Ovary (tissue), 7 donors: ENCODE measurements at regions not wholly inside any gene's neighbourhood (a gene's known extent, or its start where the extent isn't known, plus 50 kb on each side); places are given as distances from the start of the nearest gene placed in this dataset.

Source experiments
- DNase-seq, 5 donors: peaks; one replicate each; pipeline ENCODE4 v3.0.0-alpha.2; 2019 to 2020
- H3K27ac ChIP-seq, 2 donors: fragments of 200-600 bp; one replicate each; pipeline versions ENCODE4 v1.5.1 to v1.8.0; 2019 to 2022
- H3K27me3 ChIP-seq: fragments of 200-600 bp; one replicate; pipeline ENCODE4 v1.8.0; 2022
- H3K36me3 ChIP-seq: fragments of 200-600 bp; sonication (generic); one replicate; pipeline ENCODE4 v1.5.1; 2019
- H3K4me1 ChIP-seq: one replicate; pipeline ENCODE4 v1.8.1; 2013; ENCODE audit warnings: mild to moderate bottlenecking, moderate library complexity; ENCODE audit not compliant: insufficient read depth
- H3K4me3 ChIP-seq: fragments of 200-600 bp; sonication (generic); one replicate; pipeline ENCODE4 v1.5.1; 2017
- H3K9me3 ChIP-seq, 2 donors: fragments of 200-600 bp in 1 of 2; sonication (generic) in 1 of 2; one replicate each; pipeline versions ENCODE4 v1.5.1 to v1.8.1; 2013 to 2019; ENCODE audit warnings: mild to moderate bottlenecking in 1 of 2, moderate library complexity in 1 of 2
- CTCF ChIP-seq, 3 donors: fragments of 450-650 bp in 2 of 3; fragments of 200-600 bp in 1 of 3; IDR thresholded peaks; one replicate each; pipeline versions ENCODE4 v1.5.1 to v1.8.0; 2016 to 2022; ENCODE audit warnings: antibody characterized with exemption in 3 of 3, mild to moderate bottlenecking in 1 of 3
- EP300 ChIP-seq: sonication (generic); formaldehyde crosslinking; IDR thresholded peaks from one replicate; pipeline ENCODE4 v1.6.1; 2017; ENCODE audit warnings: antibody characterized with exemption
- POLR2A ChIP-seq: fragments of 450-650 bp; IDR thresholded peaks from one replicate; pipeline ENCODE4 v1.6.1; 2017; ENCODE audit warnings: antibody characterized with exemption, mild to moderate bottlenecking, moderate library complexity
- WGBS, 3 donors: extraction: QIAGEN DNeasy Blood & Tissue Kit in 1 of 3; methylation state at CpG; one replicate each; pipeline versions ENCODE4 v1.1.5 to v1.1.7; 2013 to 2017; 5-methylcytosine and 5-hydroxymethylcytosine counted together
- intact Hi-C, 4 donors: fragments of 100-400 bp; cut with DNase I; formaldehyde crosslinking; loops; one replicate each; pipeline versions ENCODE4 v1.11.0 to v1.15.1; 2022 to 2023
- donor health status: DM: no; HTN: no; CAD: no; lungs with moderate emphysema.
- donor health status: DM: no; HTN: no; CAD: no.
- donor health status: Bipolar disorder and iron deficiency.
- donor health status: DM: no; HTN: no; CAD: no.
- donor health status: DM: yes; HTN: yes; CAD: no.

- 94 to 97% (median 95%) methylated on average over 10 of the region's 10 CpGs for WGBS, 3 donors
- no peaks in the 10 kb centered on the region for H3K36me3 ChIP-seq
- intact Hi-C loops, result no loop called here
- H3K27ac ChIP-seq, result no peak overlapping the region
- no peaks in the 10 kb centered on the region for H3K9me3 ChIP-seq
- peak in 1 of 5 donors; percentile 2 for DNase-seq
- H3K4me1 ChIP-seq, result no peaks in the 10 kb centered on the region
- H3K4me3 ChIP-seq, result no peak overlapping the region
- no peaks in the 10 kb centered on the region for H3K27me3 ChIP-seq
- TF ChIP-seq EP300 (no peak), POLR2A (no peak), CTCF (IDR thresholded peaks at IDR 0.05) (no peak)
These were observed 1417.4 kb upstream of the SLC10A2 start for GRCh38 chr13:104483631-104484030.

- TF ChIP-seq POLR2A (no peak), EP300 (no peak)
- Histone ChIP-seq H3K36me3 (no peaks in the 10 kb centered on the region), H3K4me1 (no peaks in the 10 kb centered on the region), H3K27me3 (no peaks in the 10 kb centered on the region), H3K27ac (no peak overlapping the region), H3K4me3 (no peak overlapping the region), H3K9me3 (no peaks in the 10 kb centered on the region)
- DNase-seq, result no peak
- intact Hi-C loops, result no loop called here
- 92 to 99% (median 97%) methylated on average over 2 of the region's 2 CpGs for WGBS, 3 donors
These were observed 1411.0 kb upstream of the SLC10A2 start for GRCh38 chr13:104477261-104477660.

GRCh38 chr13:104473936-104474335 is 1407.7 kb upstream of the SLC10A2 start:
- no peaks in the 10 kb centered on the region for H3K4me1 ChIP-seq
- no peaks in the 10 kb centered on the region for H3K36me3 ChIP-seq
- no peak for TF ChIP-seq POLR2A
- TF ChIP-seq EP300, result no peak
- TF ChIP-seq CTCF (IDR thresholded peaks at IDR 0.05), result no peak
- DNase-seq, result no peak
- no peak overlapping the region for H3K4me3 ChIP-seq
- no peaks in the 10 kb centered on the region for H3K27me3 ChIP-seq
- intact Hi-C loops, result no loop called here
- no peak overlapping the region for H3K27ac ChIP-seq
- H3K9me3 ChIP-seq, result no peaks in the 10 kb centered on the region

GRCh38 chr13:104466016-104466415 is 1399.8 kb upstream of the SLC10A2 start:
- H3K4me1 ChIP-seq, result no peaks in the 10 kb centered on the region
- no peaks in the 10 kb centered on the region for H3K27me3 ChIP-seq
- TF ChIP-seq EP300, result no peak
- TF ChIP-seq POLR2A, result no peak
- TF ChIP-seq CTCF (IDR thresholded peaks at IDR 0.05), result no peak
- no peak overlapping the region for H3K27ac ChIP-seq
- intact Hi-C loops, result no loop called here
- no peaks in the 10 kb centered on the region for H3K36me3 ChIP-seq
- no peak overlapping the region for H3K4me3 ChIP-seq
- no peaks in the 10 kb centered on the region for H3K9me3 ChIP-seq
- DNase-seq, result no peak

- H3K27ac ChIP-seq, result no peak overlapping the region
- H3K27me3 ChIP-seq, result no peaks in the 10 kb centered on the region
- no peak overlapping the region for H3K4me3 ChIP-seq
- DNase-seq, result no peak
- no peaks in the 10 kb centered on the region for H3K9me3 ChIP-seq
- no peaks in the 10 kb centered on the region for H3K36me3 ChIP-seq
- 57 to 74% (median 71%) methylated on average over 4 of the region's 4 CpGs for WGBS, 3 donors
- intact Hi-C loops, result no loop called here
- TF ChIP-seq EP300 (no peak), CTCF (IDR thresholded peaks at IDR 0.05) (no peak), POLR2A (no peak)
- no peaks in the 10 kb centered on the region for H3K4me1 ChIP-seq
These were observed 1394.8 kb upstream of the SLC10A2 start for GRCh38 chr13:104461049-104461448.
